ENCODE measurements at regions not wholly inside any gene's neighbourhood (a gene's known extent, or its start where the extent isn't known, plus 50 kb on each side); places are given as distances from the start of the nearest gene placed in this dataset.

GRCh38 chr5:29089591-29090130 is 2051.3 kb upstream of the CDH9 start:
- TF ChIP-seq CTCF (IDR thresholded peaks at IDR 0.05) (no peak), POLR2A (IDR thresholded peaks at IDR 0.05) (no peak)
